GM21381 (cell line): ENCODE measurements at regions not wholly inside any gene's neighbourhood (a gene's known extent, or its start where the extent isn't known, plus 50 kb on each side); places are given as distances from the start of the nearest gene placed in this dataset.

ENCODE experiments used
- ATAC-seq: cut with Tn5 transposase; IDR thresholded peaks from one replicate; pipeline ENCODE4 v1.9.1; 2021; ENCODE audit warnings: mild to moderate bottlenecking, moderate library complexity; ENCODE audit not compliant: unreplicated experiment

- ATAC-seq = no peak
Measured at GRCh38 chr2:128467321-128467969, 148.8 kb upstream of the HS6ST1 start.

- ATAC-seq = no peak
Measured at GRCh38 chr2:128468186-128468920, 149.7 kb upstream of the HS6ST1 start.

- no peak for ATAC-seq
Measured at GRCh38 chr2:128469203-128469602, 150.5 kb upstream of the HS6ST1 start.

GRCh38 chr2:128469875-128470274 lies 151.2 kb upstream of the HS6ST1 start:
- ATAC-seq = no peak

GRCh38 chr2:128472789-128473174 lies 154.1 kb upstream of the HS6ST1 start:
- ATAC-seq = no peak

GRCh38 chr2:128473175-128474035 lies 154.7 kb upstream of the HS6ST1 start:
- no peak for ATAC-seq

GRCh38 chr2:128474036-128474955 lies 155.6 kb upstream of the HS6ST1 start:
- no peak for ATAC-seq

- ATAC-seq = no peak
Measured at GRCh38 chr2:128474962-128475361, 156.3 kb upstream of the HS6ST1 start.

- no peak for ATAC-seq
Measured at GRCh38 chr2:128475427-128476211, 157.0 kb upstream of the HS6ST1 start.

- ATAC-seq = no peak
Measured at GRCh38 chr2:128477026-128477820, 158.6 kb upstream of the HS6ST1 start.

GRCh38 chr2:128477891-128478290 lies 159.2 kb upstream of the HS6ST1 start:
- ATAC-seq = no peak

GRCh38 chr2:128485761-128486639 lies 167.3 kb upstream of the HS6ST1 start:
- no peak for ATAC-seq

GRCh38 chr2:128486640-128487375 lies 168.1 kb upstream of the HS6ST1 start:
- no peak for ATAC-seq

GRCh38 chr2:128487650-128488387 lies 169.2 kb upstream of the HS6ST1 start:
- no peak for ATAC-seq

GRCh38 chr2:128488434-128488833 lies 169.8 kb upstream of the HS6ST1 start:
- ATAC-seq = no peak

GRCh38 chr2:128489526-128490273 lies 171.0 kb upstream of the HS6ST1 start:
- ATAC-seq = no peak
